ENCODE measurements at regions not wholly inside any gene's neighbourhood (a gene's known extent, or its start where the extent isn't known, plus 50 kb on each side); places are given as distances from the start of the nearest gene placed in this dataset.

DNA sequence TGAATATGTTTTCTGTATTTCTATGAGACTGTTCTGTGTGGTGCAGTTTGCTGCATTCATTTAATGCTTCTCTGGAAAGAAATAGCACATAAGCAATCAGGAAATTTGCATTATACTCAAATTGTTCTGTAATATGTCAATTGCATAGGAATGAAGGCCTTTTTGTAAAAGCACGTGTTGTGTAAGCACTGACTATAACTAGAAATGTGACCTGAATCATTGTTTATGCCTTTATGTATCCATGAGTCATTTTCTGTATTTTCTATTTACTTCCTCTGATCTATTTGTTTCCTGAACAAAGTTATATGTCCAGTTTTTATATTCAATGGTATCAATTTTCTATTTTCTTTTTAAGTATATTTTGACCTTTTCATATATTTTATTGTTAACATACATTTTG, 1455.3 kb downstream of the GRIK2 start:
- Mint-ChIP-seq H3K4me1 (ENCODE audit: low read depth, unreplicated experiment) (peaks cover 15% of the 10 kb centered on the region), H3K9me3 (ENCODE audit: unreplicated experiment) (no peaks in the 10 kb centered on the region), H3K36me3 (ENCODE audit: unreplicated experiment) (no peaks in the 10 kb centered on the region), H3K27me3 (ENCODE audit: unreplicated experiment) (no peaks in the 10 kb centered on the region), H3K27ac (ENCODE audit: unreplicated experiment) (no peak overlapping the region), H3K4me3 (ENCODE audit: unreplicated experiment) (no peak overlapping the region)
- TF ChIP-seq, protein P1, sequence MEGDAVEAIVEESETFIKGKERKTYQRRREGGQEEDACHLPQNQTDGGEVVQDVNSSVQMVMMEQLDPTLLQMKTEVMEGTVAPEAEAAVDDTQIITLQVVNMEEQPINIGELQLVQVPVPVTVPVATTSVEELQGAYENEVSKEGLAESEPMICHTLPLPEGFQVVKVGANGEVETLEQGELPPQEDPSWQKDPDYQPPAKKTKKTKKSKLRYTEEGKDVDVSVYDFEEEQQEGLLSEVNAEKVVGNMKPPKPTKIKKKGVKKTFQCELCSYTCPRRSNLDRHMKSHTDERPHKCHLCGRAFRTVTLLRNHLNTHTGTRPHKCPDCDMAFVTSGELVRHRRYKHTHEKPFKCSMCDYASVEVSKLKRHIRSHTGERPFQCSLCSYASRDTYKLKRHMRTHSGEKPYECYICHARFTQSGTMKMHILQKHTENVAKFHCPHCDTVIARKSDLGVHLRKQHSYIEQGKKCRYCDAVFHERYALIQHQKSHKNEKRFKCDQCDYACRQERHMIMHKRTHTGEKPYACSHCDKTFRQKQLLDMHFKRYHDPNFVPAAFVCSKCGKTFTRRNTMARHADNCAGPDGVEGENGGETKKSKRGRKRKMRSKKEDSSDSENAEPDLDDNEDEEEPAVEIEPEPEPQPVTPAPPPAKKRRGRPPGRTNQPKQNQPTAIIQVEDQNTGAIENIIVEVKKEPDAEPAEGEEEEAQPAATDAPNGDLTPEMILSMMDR (IDR thresholded peaks at IDR 0.05; ENCODE audit: partially characterized antibody, unreplicated experiment), result no peak
- DNase-seq, result no peak

DNA sequence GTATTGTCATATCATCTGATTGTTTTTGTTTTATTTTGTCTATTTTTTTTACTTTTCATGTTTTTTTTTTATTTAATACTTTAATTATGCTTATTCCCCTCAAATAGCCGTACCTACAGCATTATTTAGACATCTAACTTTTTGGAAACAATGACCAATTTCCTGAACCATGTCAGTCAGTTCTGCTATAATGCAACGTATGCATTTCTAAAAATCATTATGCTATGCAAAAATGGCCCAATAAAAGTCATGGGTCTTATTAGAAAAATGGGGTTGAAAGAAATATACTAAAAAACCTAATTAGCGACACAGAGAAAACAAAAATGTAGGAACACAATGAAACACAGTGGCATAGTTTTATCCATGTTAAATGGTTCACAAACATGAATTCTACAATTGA, 1454.7 kb downstream of the GRIK2 start:
- no peak for DNase-seq
- H3K27me3 Mint-ChIP-seq (ENCODE audit: unreplicated experiment), result no peaks in the 10 kb centered on the region
- no peak overlapping the region for H3K27ac Mint-ChIP-seq (ENCODE audit: unreplicated experiment)
- no peaks in the 10 kb centered on the region for H3K36me3 Mint-ChIP-seq (ENCODE audit: unreplicated experiment)
- TF ChIP-seq, protein P1 (IDR thresholded peaks at IDR 0.05; ENCODE audit: partially characterized antibody, unreplicated experiment), result no peak
- H3K9me3 Mint-ChIP-seq (ENCODE audit: unreplicated experiment), result no peaks in the 10 kb centered on the region
- H3K4me3 Mint-ChIP-seq (ENCODE audit: unreplicated experiment), result no peak overlapping the region
- peaks cover 10% of the 10 kb centered on the region for H3K4me1 Mint-ChIP-seq (ENCODE audit: low read depth, unreplicated experiment)

DNA sequence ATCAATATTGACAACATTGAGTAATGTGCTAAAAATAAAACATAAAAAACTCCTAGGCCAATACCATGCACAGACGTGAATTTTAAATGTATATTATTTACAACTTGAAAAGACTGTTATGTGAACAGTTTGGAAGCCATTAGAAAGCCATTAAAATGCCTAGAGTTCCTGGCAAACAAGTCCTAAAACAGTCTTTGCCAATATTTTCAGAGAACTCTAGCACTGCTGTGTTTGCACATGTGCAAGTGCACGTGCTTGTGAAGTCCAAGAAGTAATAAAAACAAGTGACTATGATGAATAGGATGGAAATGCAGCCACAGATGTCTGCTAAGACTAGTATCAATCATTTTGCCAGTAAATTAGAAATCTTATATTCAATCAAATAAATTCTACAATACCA, 1447.6 kb downstream of the GRIK2 start:
- Mint-ChIP-seq H3K27ac (ENCODE audit: unreplicated experiment) (no peak overlapping the region), H3K9me3 (ENCODE audit: unreplicated experiment) (no peaks in the 10 kb centered on the region), H3K4me3 (ENCODE audit: unreplicated experiment) (no peak overlapping the region), H3K27me3 (ENCODE audit: unreplicated experiment) (no peaks in the 10 kb centered on the region), H3K4me1 (ENCODE audit: low read depth, unreplicated experiment) (no peaks in the 10 kb centered on the region), H3K36me3 (ENCODE audit: unreplicated experiment) (no peaks in the 10 kb centered on the region)
- DNase-seq, result no peak
- TF ChIP-seq, protein P1 (IDR thresholded peaks at IDR 0.05; ENCODE audit: partially characterized antibody, unreplicated experiment), result no peak

DNA sequence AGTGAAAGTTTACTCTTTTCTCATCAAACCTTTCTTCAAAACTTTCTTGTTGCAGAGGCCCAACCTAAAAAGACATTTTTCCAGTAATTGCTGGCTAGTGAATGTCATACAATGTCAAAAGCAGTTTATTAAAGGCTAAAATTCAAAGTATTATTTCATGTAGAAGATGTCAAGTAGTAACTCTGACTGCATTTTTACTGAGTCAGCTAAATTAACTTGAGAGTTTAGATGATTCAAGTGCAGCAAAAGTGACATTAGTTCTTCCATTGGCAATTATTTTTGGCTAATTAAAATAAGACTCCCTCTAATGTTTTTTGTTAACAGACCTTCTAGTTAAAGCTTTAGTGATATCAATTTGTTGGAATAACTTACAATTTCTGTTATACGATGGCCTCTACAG, 1438.5 kb downstream of the GRIK2 start:
- H3K27ac Mint-ChIP-seq (ENCODE audit: unreplicated experiment), result no peak overlapping the region
- H3K4me1 Mint-ChIP-seq (ENCODE audit: low read depth, unreplicated experiment), result no peaks in the 10 kb centered on the region
- H3K4me3 Mint-ChIP-seq (ENCODE audit: unreplicated experiment), result no peak overlapping the region
- no peaks in the 10 kb centered on the region for H3K9me3 Mint-ChIP-seq (ENCODE audit: unreplicated experiment)
- no peaks in the 10 kb centered on the region for H3K27me3 Mint-ChIP-seq (ENCODE audit: unreplicated experiment)
- no peaks in the 10 kb centered on the region for H3K36me3 Mint-ChIP-seq (ENCODE audit: unreplicated experiment)
- no peak for DNase-seq
- TF ChIP-seq, protein P1 (IDR thresholded peaks at IDR 0.05; ENCODE audit: partially characterized antibody, unreplicated experiment), result no peak

DNA sequence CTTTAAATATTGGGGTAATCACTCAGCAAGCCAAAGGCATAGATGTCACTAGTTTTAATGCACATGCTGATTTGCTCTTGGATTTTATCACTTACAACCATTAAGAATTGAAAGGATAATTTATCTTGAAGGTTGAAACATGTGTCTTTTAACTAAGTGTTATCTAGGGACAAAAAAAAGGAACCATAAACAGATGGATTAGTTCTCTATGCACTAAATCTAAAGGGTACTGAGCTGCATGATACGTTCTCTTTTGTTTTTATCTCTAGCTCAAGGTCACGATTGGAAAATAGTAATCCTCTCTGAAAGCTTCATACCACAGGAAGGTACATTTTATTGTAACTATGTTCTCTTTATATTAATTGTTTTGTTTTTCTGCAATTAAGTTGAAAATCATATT, 1426.6 kb downstream of the GRIK2 start:
- TF ChIP-seq, protein P1 (IDR thresholded peaks at IDR 0.05; ENCODE audit: partially characterized antibody, unreplicated experiment), result no peak
- no peaks in the 10 kb centered on the region for H3K27me3 Mint-ChIP-seq (ENCODE audit: unreplicated experiment)
- no peaks in the 10 kb centered on the region for H3K9me3 Mint-ChIP-seq (ENCODE audit: unreplicated experiment)
- no peaks in the 10 kb centered on the region for H3K36me3 Mint-ChIP-seq (ENCODE audit: unreplicated experiment)
- no peak for DNase-seq
- H3K4me3 Mint-ChIP-seq (ENCODE audit: unreplicated experiment), result no peak overlapping the region
- no peaks in the 10 kb centered on the region for H3K4me1 Mint-ChIP-seq (ENCODE audit: low read depth, unreplicated experiment)
- H3K27ac Mint-ChIP-seq (ENCODE audit: unreplicated experiment), result no peak overlapping the region

All from glutamatergic neuron (in vitro differentiated cells).